Parathyroid adenoma (tissue), 2 donors: ENCODE measurements at regions not wholly inside any gene's neighbourhood (a gene's known extent, or its start where the extent isn't known, plus 50 kb on each side); places are given as distances from the start of the nearest gene placed in this dataset.

Experiments
- H2AFZ ChIP-seq: fragments of 300-600 bp; sonication (generic); one replicate; pipeline ENCODE4 v1.7.0; 2017; ENCODE audit warnings: antibody characterized with exemption, mild to moderate bottlenecking
- H3K27ac ChIP-seq: fragments of 300-600 bp; sonication (generic); one replicate; pipeline ENCODE4 v1.7.0; 2017
- H3K27me3 ChIP-seq: fragments of 300-600 bp; sonication (generic); one replicate; pipeline ENCODE4 v1.7.0; 2017; ENCODE audit warnings: low read length; ENCODE audit not compliant: control insufficient read depth, insufficient read depth
- H3K36me3 ChIP-seq: fragments of 300-600 bp; sonication (generic); one replicate; pipeline ENCODE4 v1.7.0; 2017; ENCODE audit warnings: low read length; ENCODE audit not compliant: control insufficient read depth, insufficient read depth
- H3K4me1 ChIP-seq: fragments of 300-600 bp; sonication (generic); one replicate; pipeline ENCODE4 v1.7.0; 2017; ENCODE audit warnings: control low read depth
- H3K4me2 ChIP-seq: fragments of 300-600 bp; sonication (generic); one replicate; pipeline ENCODE4 v1.7.0; 2017; ENCODE audit warnings: low read length
- H3K4me3 ChIP-seq: fragments of 300-600 bp; sonication (generic); one replicate; pipeline ENCODE4 v1.7.0; 2017; ENCODE audit warnings: low read depth, low read length
- H3K79me2 ChIP-seq: fragments of 300-600 bp; sonication (generic); one replicate; pipeline ENCODE4 v1.7.0; 2017; ENCODE audit warnings: control low read depth
- H3K9ac ChIP-seq: fragments of 300-600 bp; sonication (generic); one replicate; pipeline ENCODE4 v1.7.0; 2017; ENCODE audit warnings: mild to moderate bottlenecking
- H3K9me3 ChIP-seq: fragments of 300-600 bp; sonication (generic); one replicate; pipeline ENCODE4 v1.7.0; 2017; ENCODE audit warnings: low read length; ENCODE audit not compliant: control insufficient read depth
- CTCF ChIP-seq: fragments of 300-600 bp; sonication (generic); IDR thresholded peaks from one replicate; pipeline ENCODE4 v1.7.0; 2017; ENCODE audit warnings: antibody characterized with exemption, mild to moderate bottlenecking
- donor health status: primary hyperparathyroidism.

DNA sequence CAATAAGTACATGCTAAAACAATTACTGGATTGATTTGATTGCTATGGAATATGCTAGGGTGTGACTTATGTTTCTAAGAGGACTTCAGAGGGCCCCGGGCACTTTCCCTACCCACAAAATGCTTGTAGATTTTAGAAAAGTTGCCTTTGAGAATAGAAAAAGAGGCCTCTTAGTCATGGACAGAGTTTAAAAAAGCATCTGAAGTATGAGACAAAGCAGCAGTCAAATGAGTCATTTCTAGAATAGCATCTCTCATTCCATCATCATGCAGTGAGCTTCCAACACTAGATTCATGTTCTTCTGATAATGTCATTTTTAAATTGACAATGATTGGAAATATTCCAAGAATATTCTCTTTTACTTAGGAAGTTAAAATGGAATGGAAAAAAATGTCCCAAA is 675.1 kb upstream of the PCDH15 start:
- no peak overlapping the region for H3K27ac ChIP-seq
- TF ChIP-seq CTCF = no peak
- H3K79me2 ChIP-seq = no peaks in the 10 kb centered on the region
- H3K4me1 ChIP-seq = no peaks in the 10 kb centered on the region
- no peak overlapping the region for H3K4me3 ChIP-seq
- H3K9ac ChIP-seq = no peak overlapping the region
- H3K36me3 ChIP-seq = no peaks in the 10 kb centered on the region
- H3K4me2 ChIP-seq = no peak overlapping the region
- no peaks in the 10 kb centered on the region for H3K27me3 ChIP-seq
- no peaks in the 10 kb centered on the region for H3K9me3 ChIP-seq
- no peak overlapping the region for H2AFZ ChIP-seq

DNA sequence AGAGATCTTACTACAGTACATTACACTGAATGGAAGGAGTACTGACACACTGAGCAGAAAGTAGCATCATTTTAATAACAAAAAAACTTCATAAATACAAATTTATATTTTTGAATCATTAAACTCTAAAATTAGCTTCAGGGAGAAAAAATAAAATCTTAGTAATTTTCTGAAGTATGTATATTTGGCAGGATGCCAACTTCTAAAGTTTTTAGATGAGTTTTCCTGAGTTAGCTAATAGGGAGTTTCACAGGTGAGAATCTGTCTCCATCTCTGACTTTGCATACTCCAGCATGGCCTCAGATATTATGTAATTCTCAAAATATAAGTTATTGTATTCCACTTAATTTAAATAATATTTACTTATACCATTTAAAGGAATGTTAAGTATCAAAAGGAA is 673.2 kb upstream of the PCDH15 start:
- H3K4me3 ChIP-seq = no peak overlapping the region
- H3K36me3 ChIP-seq = no peaks in the 10 kb centered on the region
- no peak overlapping the region for H3K27ac ChIP-seq
- no peak overlapping the region for H3K4me2 ChIP-seq
- no peak overlapping the region for H2AFZ ChIP-seq
- H3K27me3 ChIP-seq = no peaks in the 10 kb centered on the region
- no peaks in the 10 kb centered on the region for H3K9me3 ChIP-seq
- H3K9ac ChIP-seq = no peak overlapping the region
- H3K79me2 ChIP-seq = no peaks in the 10 kb centered on the region
- H3K4me1 ChIP-seq = no peaks in the 10 kb centered on the region
- TF ChIP-seq CTCF = no peak

DNA sequence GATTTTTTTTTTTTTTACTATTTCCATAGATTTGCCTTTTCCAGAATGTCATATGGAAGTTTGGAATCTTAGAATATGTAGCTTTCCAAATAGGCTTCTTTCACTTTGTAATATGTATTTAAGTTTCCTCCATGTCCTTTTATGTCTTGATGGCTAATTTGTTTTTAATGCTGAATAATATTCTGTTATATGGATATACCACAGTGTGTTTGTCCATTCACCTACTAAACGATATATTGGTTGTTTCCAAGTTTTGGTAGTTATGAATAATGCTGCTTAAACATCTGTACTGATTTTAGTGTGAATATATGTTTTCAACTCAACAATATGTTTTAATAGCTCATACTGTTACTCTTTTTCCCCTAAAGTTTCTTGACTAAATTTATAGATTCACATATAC is 669.8 kb upstream of the PCDH15 start:
- TF ChIP-seq CTCF = no peak

DNA sequence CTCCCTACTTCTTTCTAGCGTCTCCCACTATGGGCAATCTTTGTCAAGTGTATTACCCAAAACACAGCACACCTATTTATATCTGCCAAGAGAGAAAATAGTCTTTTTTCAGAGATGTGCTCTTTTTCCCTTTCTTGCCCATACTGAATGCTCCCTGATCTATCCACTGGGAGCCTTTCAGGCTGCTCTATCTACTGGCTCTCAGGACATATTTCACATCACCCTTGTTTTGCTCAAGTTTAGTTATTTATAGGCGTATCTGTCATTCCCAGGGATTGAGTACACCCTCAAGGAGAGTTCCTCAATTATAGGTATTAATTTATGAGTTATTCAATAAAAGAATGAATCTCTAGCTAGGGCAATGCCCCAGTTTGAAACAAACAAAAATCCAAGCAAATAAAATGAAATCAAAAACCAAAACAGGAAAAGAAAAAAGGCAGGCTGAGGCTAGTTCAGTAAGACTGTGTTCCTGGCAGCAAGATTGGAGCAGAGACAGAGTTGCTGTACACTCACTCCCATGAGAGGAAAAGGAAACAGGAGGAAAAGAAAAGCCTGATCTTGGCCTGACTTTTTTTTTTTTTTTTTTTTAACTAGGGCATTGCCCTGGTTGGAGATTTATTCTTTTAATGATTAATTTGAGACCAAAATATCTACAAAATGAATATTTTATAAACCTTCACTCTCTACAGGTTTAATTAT is 665.9 kb upstream of the PCDH15 start:
- H3K27ac ChIP-seq = no peak overlapping the region
- H3K9ac ChIP-seq = no peak overlapping the region
- no peak for TF ChIP-seq CTCF

More for the DNA sequence above, 669.8 kb upstream of the PCDH15 start:
- Histone ChIP-seq H3K9me3 (no peaks in the 10 kb centered on the region), H3K4me1 (no peaks in the 10 kb centered on the region), H3K27ac (no peak overlapping the region), H3K36me3 (no peaks in the 10 kb centered on the region), H3K9ac (no peak overlapping the region), H3K4me3 (no peak overlapping the region), H3K79me2 (no peaks in the 10 kb centered on the region), H2AFZ (no peak overlapping the region), H3K27me3 (no peaks in the 10 kb centered on the region), H3K4me2 (no peak overlapping the region)

GRCh38 chr10:55464083-55464482 is 663.1 kb upstream of the PCDH15 start:
- Histone ChIP-seq H3K36me3 (no peaks in the 10 kb centered on the region), H3K4me1 (no peaks in the 10 kb centered on the region), H3K27ac (no peak overlapping the region), H3K27me3 (no peaks in the 10 kb centered on the region), H2AFZ (no peak overlapping the region), H3K9ac (no peak overlapping the region), H3K9me3 (no peaks in the 10 kb centered on the region), H3K4me3 (no peak overlapping the region), H3K79me2 (no peaks in the 10 kb centered on the region), H3K4me2 (no peak overlapping the region)
- no peak for TF ChIP-seq CTCF

More for the DNA sequence above, 665.9 kb upstream of the PCDH15 start:
- no peak overlapping the region for H3K4me3 ChIP-seq
- H3K27me3 ChIP-seq = no peaks in the 10 kb centered on the region
- no peaks in the 10 kb centered on the region for H3K4me1 ChIP-seq
- H3K36me3 ChIP-seq = no peaks in the 10 kb centered on the region
- no peaks in the 10 kb centered on the region for H3K9me3 ChIP-seq
- H3K79me2 ChIP-seq = no peaks in the 10 kb centered on the region
- H2AFZ ChIP-seq = no peak overlapping the region
- no peak overlapping the region for H3K4me2 ChIP-seq
